Loucy (cell line): ENCODE measurements at regions not wholly inside any gene's neighbourhood (a gene's known extent, or its start where the extent isn't known, plus 50 kb on each side); places are given as distances from the start of the nearest gene placed in this dataset.

Source experiments
- H2AFZ ChIP-seq: fragments of 200-600 bp; sonication (generic); 2 replicates; pipeline ENCODE4 v1.6.0; 2016; ENCODE audit warnings: antibody characterized with exemption, mild to moderate bottlenecking, low read length, moderate library complexity
- H3F3A ChIP-seq: fragments of 200-600 bp; 2 replicates; pipeline ENCODE4 v1.6.0; 2016; ENCODE audit warnings: antibody characterized with exemption, low read depth, mild to moderate bottlenecking
- H3K27me3 ChIP-seq: fragments of 200-600 bp; sonication (generic); 2 replicates; pipeline ENCODE4 v1.6.1; 2014; ENCODE audit warnings: low read length, mild to moderate bottlenecking; ENCODE audit not compliant: insufficient read depth, poor library complexity, severe bottlenecking
- H3K36me3 ChIP-seq: fragments of 200-600 bp; sonication (generic); 2 replicates; pipeline ENCODE4 v1.6.1; 2016; ENCODE audit warnings: low read length; ENCODE audit not compliant: insufficient read depth
- H3K4me1 ChIP-seq: fragments of 200-600 bp; sonication (generic); 2 replicates; pipeline ENCODE4 v1.5.1; 2014; ENCODE audit warnings: low read length, mild to moderate bottlenecking; ENCODE audit not compliant: insufficient read depth, poor library complexity, severe bottlenecking
- H3K4me2 ChIP-seq: fragments of 200-600 bp; sonication (generic); 2 replicates; pipeline ENCODE4 v1.6.0; 2014; ENCODE audit warnings: antibody characterized with exemption, low read length, low read depth, mild to moderate bottlenecking; ENCODE audit not compliant: poor library complexity, severe bottlenecking
- H3K4me3 ChIP-seq: fragments of 200-600 bp; sonication (generic); 2 replicates; pipeline ENCODE4 v1.5.1; 2014; ENCODE audit warnings: low read length, mild to moderate bottlenecking, mixed read lengths; ENCODE audit not compliant: poor library complexity, severe bottlenecking
- H3K79me2 ChIP-seq: fragments of 200-600 bp; sonication (generic); 2 replicates; pipeline ENCODE4 v1.6.1; 2014; ENCODE audit warnings: low read length; ENCODE audit not compliant: insufficient read depth
- H3K9ac ChIP-seq: fragments of 200-600 bp; sonication (generic); 2 replicates; pipeline ENCODE4 v1.6.0; 2014; ENCODE audit warnings: mild to moderate bottlenecking, low read depth, low read length, moderate library complexity; ENCODE audit not compliant: poor library complexity, severe bottlenecking
- H3K9me2 ChIP-seq: fragments of 200-600 bp; sonication (generic); replicated peaks from 2 replicates; pipeline ENCODE4 v1.6.1; 2016; ENCODE audit warnings: low read depth, low read length, mixed read lengths
- H3K9me3 ChIP-seq: fragments of 200-600 bp; sonication (generic); 2 replicates; pipeline ENCODE4 v1.6.1; 2014; ENCODE audit warnings: mild to moderate bottlenecking, antibody characterized with exemption, low read length, low read depth; ENCODE audit not compliant: insufficient read depth
- H4K20me1 ChIP-seq: fragments of 200-600 bp; sonication (generic); 2 replicates; pipeline ENCODE4 v1.6.0; 2014; ENCODE audit warnings: antibody characterized with exemption, low read length, mild to moderate bottlenecking; ENCODE audit not compliant: insufficient read depth, poor library complexity, severe bottlenecking
- EZH2phosphoT487 ChIP-seq: fragments of 200-600 bp; IDR thresholded peaks from 2 replicates; pipeline ENCODE4 v1.6.1; 2018; ENCODE audit warnings: antibody characterized with exemption, mild to moderate bottlenecking, moderate library complexity, borderline replicate concordance
- TF ChIP-seq, protein P1 (sequence below): fragments of 200-600 bp; sonication (generic); conservative IDR thresholded peaks from 2 replicates; pipeline ENCODE4 v1.5.1; 2014; ENCODE audit warnings: mild to moderate bottlenecking, antibody characterized with exemption, low read length

DNA sequence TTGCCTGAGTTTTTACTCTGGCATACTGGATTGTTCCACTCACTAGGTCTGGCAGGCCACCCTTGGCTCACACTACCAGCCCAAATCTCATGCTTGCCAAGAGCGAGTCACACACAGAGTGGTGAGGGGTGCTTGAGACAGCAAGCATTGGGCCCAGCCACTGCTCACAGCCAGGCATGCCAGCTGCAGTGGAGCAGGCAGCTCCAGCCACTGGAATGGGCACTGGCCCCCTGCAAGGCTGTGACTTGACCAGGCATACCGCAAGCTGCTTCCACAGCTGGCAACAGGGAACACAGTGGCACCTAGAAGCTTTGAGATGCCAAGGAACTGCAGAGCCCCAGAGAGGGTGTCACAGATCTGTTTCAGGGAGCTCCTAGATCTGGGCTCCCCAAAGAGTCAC is 488.5 kb downstream of the LRFN5 start:
- H3F3A ChIP-seq, result no peaks in the 10 kb centered on the region
- no peak overlapping the region for H3K4me3 ChIP-seq
- no peaks in the 10 kb centered on the region for H3K9me2 ChIP-seq
- no peaks in the 10 kb centered on the region for H3K36me3 ChIP-seq
- H3K27me3 ChIP-seq, result no peaks in the 10 kb centered on the region
- no peak overlapping the region for H3K4me2 ChIP-seq
- H3K79me2 ChIP-seq, result no peaks in the 10 kb centered on the region
- TF ChIP-seq, protein P1, sequence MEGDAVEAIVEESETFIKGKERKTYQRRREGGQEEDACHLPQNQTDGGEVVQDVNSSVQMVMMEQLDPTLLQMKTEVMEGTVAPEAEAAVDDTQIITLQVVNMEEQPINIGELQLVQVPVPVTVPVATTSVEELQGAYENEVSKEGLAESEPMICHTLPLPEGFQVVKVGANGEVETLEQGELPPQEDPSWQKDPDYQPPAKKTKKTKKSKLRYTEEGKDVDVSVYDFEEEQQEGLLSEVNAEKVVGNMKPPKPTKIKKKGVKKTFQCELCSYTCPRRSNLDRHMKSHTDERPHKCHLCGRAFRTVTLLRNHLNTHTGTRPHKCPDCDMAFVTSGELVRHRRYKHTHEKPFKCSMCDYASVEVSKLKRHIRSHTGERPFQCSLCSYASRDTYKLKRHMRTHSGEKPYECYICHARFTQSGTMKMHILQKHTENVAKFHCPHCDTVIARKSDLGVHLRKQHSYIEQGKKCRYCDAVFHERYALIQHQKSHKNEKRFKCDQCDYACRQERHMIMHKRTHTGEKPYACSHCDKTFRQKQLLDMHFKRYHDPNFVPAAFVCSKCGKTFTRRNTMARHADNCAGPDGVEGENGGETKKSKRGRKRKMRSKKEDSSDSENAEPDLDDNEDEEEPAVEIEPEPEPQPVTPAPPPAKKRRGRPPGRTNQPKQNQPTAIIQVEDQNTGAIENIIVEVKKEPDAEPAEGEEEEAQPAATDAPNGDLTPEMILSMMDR, result no peak
- TF ChIP-seq EZH2phosphoT487, result no peak
- no peaks in the 10 kb centered on the region for H4K20me1 ChIP-seq
- H2AFZ ChIP-seq, result no peak overlapping the region
- no peaks in the 10 kb centered on the region for H3K9me3 ChIP-seq
- H3K9ac ChIP-seq, result no peak overlapping the region
- no peaks in the 10 kb centered on the region for H3K4me1 ChIP-seq

DNA sequence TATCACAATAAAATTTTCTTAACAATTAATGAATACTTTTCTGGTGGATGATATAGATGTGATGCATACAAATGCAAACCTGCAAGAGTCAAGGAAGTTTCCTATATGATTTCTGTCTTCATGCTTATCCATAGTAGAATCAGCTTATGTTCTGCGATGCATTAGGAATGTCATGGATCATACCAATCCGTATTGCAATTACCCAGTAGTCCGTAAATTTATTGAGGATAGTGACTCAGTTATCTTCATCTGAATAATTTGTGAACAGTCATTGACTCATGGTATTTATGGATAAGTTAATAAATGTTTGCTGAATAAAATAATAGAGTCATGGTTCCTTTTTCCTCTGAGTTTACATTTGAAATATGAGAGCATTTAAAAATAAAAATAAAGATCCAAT is 483.4 kb downstream of the LRFN5 start:
- Histone ChIP-seq H4K20me1 (no peaks in the 10 kb centered on the region), H3K79me2 (no peaks in the 10 kb centered on the region), H3K4me3 (no peak overlapping the region), H3K27me3 (no peaks in the 10 kb centered on the region), H3K4me2 (no peak overlapping the region), H3K4me1 (no peaks in the 10 kb centered on the region), H3K9ac (no peak overlapping the region), H3F3A (no peaks in the 10 kb centered on the region), H2AFZ (no peak overlapping the region), H3K9me2 (no peaks in the 10 kb centered on the region), H3K9me3 (no peaks in the 10 kb centered on the region), H3K36me3 (no peaks in the 10 kb centered on the region)
- TF ChIP-seq, protein P1, result no peak
- TF ChIP-seq EZH2phosphoT487, result no peak

DNA sequence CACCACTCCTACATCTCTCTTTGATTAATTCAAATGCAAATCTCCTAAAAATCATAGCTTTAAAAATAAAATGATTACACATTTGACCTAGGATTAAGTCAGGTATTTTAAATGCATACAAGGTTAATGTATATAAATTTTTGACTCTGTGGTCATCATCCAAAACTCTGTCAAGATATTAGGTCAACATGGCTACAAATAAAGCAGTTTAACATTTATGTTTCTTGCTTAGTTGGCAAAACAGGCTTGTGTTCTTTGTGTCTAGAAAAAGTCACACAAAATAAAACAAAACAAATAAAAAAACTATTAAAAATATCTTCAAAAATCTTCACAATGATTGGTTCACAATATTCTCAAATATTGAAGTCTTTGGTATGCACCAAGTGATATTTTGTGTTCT is 473.2 kb downstream of the LRFN5 start:
- no peak for TF ChIP-seq EZH2phosphoT487
- TF ChIP-seq, protein P1, result no peak
- Histone ChIP-seq H3K36me3 (no peaks in the 10 kb centered on the region), H3K79me2 (no peaks in the 10 kb centered on the region), H3K9me2 (no peaks in the 10 kb centered on the region), H3K9me3 (no peaks in the 10 kb centered on the region), H3K9ac (no peak overlapping the region), H3K4me3 (no peak overlapping the region), H3F3A (no peaks in the 10 kb centered on the region), H2AFZ (no peak overlapping the region), H3K4me1 (no peaks in the 10 kb centered on the region), H4K20me1 (no peaks in the 10 kb centered on the region), H3K4me2 (no peak overlapping the region), H3K27me3 (no peaks in the 10 kb centered on the region)
